ENCODE measurements at regions not wholly inside any gene's neighbourhood (a gene's known extent, or its start where the extent isn't known, plus 50 kb on each side); places are given as distances from the start of the nearest gene placed in this dataset.

DNA sequence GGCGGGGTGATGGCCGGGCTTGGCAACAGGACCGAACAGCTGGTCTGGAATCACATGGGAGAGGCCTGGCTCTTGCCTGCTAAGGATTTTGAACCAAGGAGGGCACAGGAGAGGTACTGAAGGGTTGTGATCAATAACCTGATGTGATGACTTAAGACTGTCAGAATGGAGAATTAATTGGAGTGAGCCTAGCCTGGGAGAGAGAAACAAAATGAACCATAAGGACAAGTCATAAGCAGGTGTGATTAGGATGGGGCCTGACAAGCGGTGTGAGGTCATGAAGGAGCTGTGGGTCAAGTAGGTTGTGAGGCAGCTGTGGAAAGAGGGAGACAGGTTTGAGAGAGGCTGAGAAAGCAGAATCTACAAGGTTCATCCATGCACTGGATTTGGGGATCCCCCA lies 104.6 kb downstream of the MED10 start:
- H3K27me3 Mint-ChIP-seq (ENCODE audit: low read depth in 2 of 2): peaks cover 0 to 2% of the 10 kb centered on the region in 2 donors
- no peaks in the 10 kb centered on the region for H3K27me3 ChIP-seq (ENCODE audit: control insufficient read depth, insufficient read depth, low read length)
- TF ChIP-seq, protein P1, sequence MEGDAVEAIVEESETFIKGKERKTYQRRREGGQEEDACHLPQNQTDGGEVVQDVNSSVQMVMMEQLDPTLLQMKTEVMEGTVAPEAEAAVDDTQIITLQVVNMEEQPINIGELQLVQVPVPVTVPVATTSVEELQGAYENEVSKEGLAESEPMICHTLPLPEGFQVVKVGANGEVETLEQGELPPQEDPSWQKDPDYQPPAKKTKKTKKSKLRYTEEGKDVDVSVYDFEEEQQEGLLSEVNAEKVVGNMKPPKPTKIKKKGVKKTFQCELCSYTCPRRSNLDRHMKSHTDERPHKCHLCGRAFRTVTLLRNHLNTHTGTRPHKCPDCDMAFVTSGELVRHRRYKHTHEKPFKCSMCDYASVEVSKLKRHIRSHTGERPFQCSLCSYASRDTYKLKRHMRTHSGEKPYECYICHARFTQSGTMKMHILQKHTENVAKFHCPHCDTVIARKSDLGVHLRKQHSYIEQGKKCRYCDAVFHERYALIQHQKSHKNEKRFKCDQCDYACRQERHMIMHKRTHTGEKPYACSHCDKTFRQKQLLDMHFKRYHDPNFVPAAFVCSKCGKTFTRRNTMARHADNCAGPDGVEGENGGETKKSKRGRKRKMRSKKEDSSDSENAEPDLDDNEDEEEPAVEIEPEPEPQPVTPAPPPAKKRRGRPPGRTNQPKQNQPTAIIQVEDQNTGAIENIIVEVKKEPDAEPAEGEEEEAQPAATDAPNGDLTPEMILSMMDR (IDR thresholded peaks at IDR 0.05): no peak

DNA sequence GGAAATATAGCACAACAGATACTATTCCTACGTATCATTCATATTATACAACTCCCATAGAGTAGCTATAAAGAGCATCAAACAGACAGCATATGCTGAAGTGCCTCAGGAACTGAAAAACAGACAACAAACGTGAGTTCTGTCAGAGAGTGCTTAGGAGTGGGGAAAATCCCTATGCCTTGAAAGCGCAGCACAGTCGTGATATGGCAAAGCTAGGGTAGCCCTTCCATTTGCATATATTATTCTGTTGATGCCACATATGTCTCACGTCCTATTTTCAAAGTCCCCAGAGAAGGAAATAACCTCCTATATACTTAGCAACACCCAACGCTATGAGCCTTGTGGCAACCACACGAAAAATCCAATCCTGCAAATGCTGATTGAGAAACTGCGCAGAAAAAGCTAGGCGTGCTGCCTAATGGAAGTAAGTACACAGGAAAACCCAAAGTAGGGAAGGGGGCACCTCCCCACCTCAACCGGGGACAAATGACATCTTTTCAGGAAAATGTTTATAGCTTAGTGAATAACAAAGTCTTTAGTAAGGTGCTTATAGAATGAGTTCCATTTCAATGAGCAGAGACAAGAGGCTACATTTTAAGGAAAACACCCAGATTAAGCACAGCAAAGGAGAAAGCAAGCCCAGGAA lies 105.1 kb downstream of the MED10 start:
- no peak for ATAC-seq
- no peaks in the 10 kb centered on the region for H3K4me1 Mint-ChIP-seq
- Histone ChIP-seq H3K27me3 (ENCODE audit: control insufficient read depth, insufficient read depth, low read length) (no peaks in the 10 kb centered on the region), H3K36me3 (ENCODE audit: control insufficient read depth, insufficient read depth, low read length) (no peaks in the 10 kb centered on the region), H3K4me3 (ENCODE audit: low read length) (no peak overlapping the region), H3K27ac (ENCODE audit: low read length) (no peak overlapping the region), H3K9me3 (ENCODE audit: control insufficient read depth, insufficient read depth, low read length) (no peaks in the 10 kb centered on the region), H3K4me1 (ENCODE audit: control insufficient read depth, insufficient read depth, low read length) (no peaks in the 10 kb centered on the region)
- intact Hi-C loops (cut with micrococcal nuclease): no loop called here
- no peak overlapping the region for H3K27ac Mint-ChIP-seq
- H3K36me3 Mint-ChIP-seq: no peaks in the 10 kb centered on the region
- H3K9me3 Mint-ChIP-seq: peaks cover 2 to 4% of the 10 kb centered on the region in 2 donors
- H3K27me3 Mint-ChIP-seq (ENCODE audit: low read depth in 2 of 2): peaks cover 0 to 2% of the 10 kb centered on the region in 2 donors
- no peak overlapping the region for H3K4me3 Mint-ChIP-seq
- no peak for DNase-seq
- 74% methylated on average over 9 of the region's 10 CpGs for WGBS (ENCODE audit: insufficient coverage)
- TF ChIP-seq, protein P1 (IDR thresholded peaks at IDR 0.05): no peak

More for the DNA sequence above, 104.6 kb downstream of the MED10 start:
- H3K4me3 ChIP-seq (ENCODE audit: low read length): no peak overlapping the region
- DNase-seq (no peak), ATAC-seq (no peak)
- H3K9me3 ChIP-seq (ENCODE audit: control insufficient read depth, insufficient read depth, low read length): no peaks in the 10 kb centered on the region
- Mint-ChIP-seq H3K4me1 (no peaks in the 10 kb centered on the region), H3K9me3 (peaks cover 2 to 4% of the 10 kb centered on the region in 2 donors), H3K4me3 (no peak overlapping the region), H3K36me3 (no peaks in the 10 kb centered on the region), H3K27ac (no peak overlapping the region)
- H3K4me1 ChIP-seq (ENCODE audit: control insufficient read depth, insufficient read depth, low read length): no peaks in the 10 kb centered on the region
- no peak overlapping the region for H3K27ac ChIP-seq (ENCODE audit: low read length)
- WGBS (ENCODE audit: insufficient coverage): 79% methylated on average over 4 of the region's 4 CpGs
- intact Hi-C loops (cut with micrococcal nuclease): no loop called here
- H3K36me3 ChIP-seq (ENCODE audit: control insufficient read depth, insufficient read depth, low read length): no peaks in the 10 kb centered on the region

- peaks cover 0 to 2% of the 10 kb centered on the region in 2 donors for H3K27me3 Mint-ChIP-seq (ENCODE audit: low read depth in 2 of 2)
- intact Hi-C loops (cut with micrococcal nuclease): no loop called here
- H3K4me1 Mint-ChIP-seq: no peaks in the 10 kb centered on the region
- no peak for ATAC-seq
- no peaks in the 10 kb centered on the region for H3K36me3 ChIP-seq (ENCODE audit: control insufficient read depth, insufficient read depth, low read length)
- H3K9me3 ChIP-seq (ENCODE audit: control insufficient read depth, insufficient read depth, low read length): no peaks in the 10 kb centered on the region
- H3K4me3 Mint-ChIP-seq: no peak overlapping the region
- H3K4me3 ChIP-seq (ENCODE audit: low read length): no peak overlapping the region
- whole genome bisulfite sequencing (ENCODE audit: insufficient coverage): 93% methylated on average over 7 of the region's 7 CpGs
- H3K9me3 Mint-ChIP-seq: peaks cover 2 to 4% of the 10 kb centered on the region in 2 donors
- DNase-seq: no peak
- TF ChIP-seq, protein P1 (IDR thresholded peaks at IDR 0.05): no peak
- H3K36me3 Mint-ChIP-seq: no peaks in the 10 kb centered on the region
- H3K4me1 ChIP-seq (ENCODE audit: control insufficient read depth, insufficient read depth, low read length): no peaks in the 10 kb centered on the region
- no peaks in the 10 kb centered on the region for H3K27me3 ChIP-seq (ENCODE audit: control insufficient read depth, insufficient read depth, low read length)
- H3K27ac ChIP-seq (ENCODE audit: low read length): no peak overlapping the region
- no peak overlapping the region for H3K27ac Mint-ChIP-seq
These were observed 108.4 kb downstream of the MED10 start for GRCh38 chr5:6269925-6270324.

DNA sequence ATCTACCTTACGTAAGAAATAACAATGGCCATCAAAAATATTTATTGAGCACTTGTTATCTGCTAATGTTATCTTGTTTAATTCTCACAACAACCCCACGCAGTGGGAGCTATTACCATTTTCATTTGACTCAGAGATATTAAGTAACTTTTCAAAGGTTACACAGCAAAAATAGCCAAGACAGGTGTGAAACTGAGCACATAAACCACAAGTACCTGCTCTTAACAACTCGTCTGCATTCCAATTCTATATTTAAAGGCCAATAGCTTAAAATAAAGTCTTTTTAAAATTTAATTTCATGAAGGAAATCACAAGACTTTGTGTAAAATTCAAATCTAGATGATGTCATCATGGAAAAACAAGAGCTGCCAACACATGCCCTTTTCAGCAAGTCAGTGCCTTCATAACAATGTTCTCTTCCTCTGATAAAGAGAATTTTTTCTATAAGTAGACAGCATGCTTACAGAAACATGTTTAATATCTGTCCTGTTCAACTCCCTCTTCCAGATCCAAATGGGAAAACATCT lies 111.6 kb downstream of the MED10 start:
- Histone ChIP-seq H3K4me1 (ENCODE audit: control insufficient read depth, insufficient read depth, low read length) (no peaks in the 10 kb centered on the region), H3K9me3 (ENCODE audit: control insufficient read depth, insufficient read depth, low read length) (no peaks in the 10 kb centered on the region), H3K27ac (ENCODE audit: low read length) (no peak overlapping the region), H3K36me3 (ENCODE audit: control insufficient read depth, insufficient read depth, low read length) (no peaks in the 10 kb centered on the region), H3K27me3 (ENCODE audit: control insufficient read depth, insufficient read depth, low read length) (no peaks in the 10 kb centered on the region), H3K4me3 (ENCODE audit: low read length) (no peak overlapping the region)
- no peak overlapping the region for H3K4me3 Mint-ChIP-seq
- TF ChIP-seq, protein P1 (IDR thresholded peaks at IDR 0.05): no peak
- DNase-seq: no peak
- intact Hi-C loops (cut with micrococcal nuclease): no loop called here
- no peaks in the 10 kb centered on the region for H3K4me1 Mint-ChIP-seq
- H3K36me3 Mint-ChIP-seq: no peaks in the 10 kb centered on the region
- no peaks in the 10 kb centered on the region for H3K27me3 Mint-ChIP-seq (ENCODE audit: low read depth in 2 of 2)
- no peak for ATAC-seq
- H3K9me3 Mint-ChIP-seq: peaks cover 0 to 2% of the 10 kb centered on the region in 2 donors
- H3K27ac Mint-ChIP-seq: no peak overlapping the region
- WGBS (ENCODE audit: insufficient coverage): 84% methylated on average over 3 of the region's 3 CpGs
